ENCODE measurements at regions not wholly inside any gene's neighbourhood (a gene's known extent, or its start where the extent isn't known, plus 50 kb on each side); places are given as distances from the start of the nearest gene placed in this dataset.

- Histone ChIP-seq H3K36me3 (ENCODE audit: control insufficient read depth in 2 of 4, insufficient read depth in 4 of 4, low read length in 3 of 4) (no peaks in the 10 kb centered on the region), H3K4me2 (ENCODE audit: insufficient read depth in 1 of 2, low read depth in 2 of 2, low read length in 2 of 2) (no peak overlapping the region), H4K20me1 (replicated peaks in 1 of 2; ENCODE audit: control insufficient read depth in 1 of 2, insufficient read depth in 2 of 2, low read length in 2 of 2) (no peaks in the 10 kb centered on the region), H2BK120ac (replicated peaks; ENCODE audit: low read depth, low read length) (no peak overlapping the region), H3K18ac (ENCODE audit: extremely low read depth, low read length) (no peak overlapping the region), H3K14ac (ENCODE audit: insufficient read length) (no peak overlapping the region), H3K79me1 (ENCODE audit: low read depth, low read length) (no peaks in the 10 kb centered on the region), H3K79me2 (ENCODE audit: control insufficient read depth in 1 of 2, insufficient read depth in 2 of 2, low read length in 2 of 2) (no peaks in the 10 kb centered on the region), H2AK5ac (ENCODE audit: low read depth, low read length) (no peak overlapping the region), H3K27me3 (replicated peaks in 1 of 4; ENCODE audit: control insufficient read depth in 3 of 4, extremely low read depth in 1 of 4, insufficient read depth in 3 of 4, low read length in 3 of 4) (no peaks in the 10 kb centered on the region), H3K9me3 (ENCODE audit: insufficient read depth in 2 of 2, low read depth in 1 of 2, low read length in 1 of 2) (no peaks in the 10 kb centered on the region), H2BK15ac (ENCODE audit: low read length) (no peak overlapping the region), H4K91ac (replicated peaks; ENCODE audit: insufficient read length, low read length) (no peak overlapping the region), H2AFZ (ENCODE audit: low read length) (no peak overlapping the region), H4K8ac (ENCODE audit: extremely low read depth, insufficient read depth, low read length) (no peak overlapping the region), H2BK12ac (ENCODE audit: low read depth, low read length) (no peak overlapping the region), H3K4me3 (ENCODE audit: extremely low read depth in 1 of 4, insufficient read depth in 2 of 4, low read depth in 3 of 4, low read length in 4 of 4) (no peak overlapping the region), H4K5ac (ENCODE audit: insufficient read length, low read depth, low read length) (no peak overlapping the region), H2BK20ac (ENCODE audit: low read length) (no peak overlapping the region), H3K23me2 (ENCODE audit: low read depth, low read length) (no peaks in the 10 kb centered on the region), H3K4me1 (replicated peaks in 1 of 4; ENCODE audit: control insufficient read depth in 3 of 4, insufficient read depth in 4 of 4, low read length in 3 of 4) (no peaks in the 10 kb centered on the region; a peak in 1 of 7 replicates), H3K56ac (replicated peaks; ENCODE audit: insufficient read length, low read depth, low read length) (no peak overlapping the region), H3K9ac (replicated peaks in 1 of 4; ENCODE audit: extremely low read depth in 1 of 4, low read depth in 3 of 4, low read length in 3 of 4) (no peak overlapping the region), H3K27ac (ENCODE audit: low read depth, low read length) (no peak overlapping the region), H3K4ac (replicated peaks; ENCODE audit: insufficient read length, low read depth, low read length) (no peak overlapping the region), H2BK5ac (ENCODE audit: low read depth, low read length) (no peak overlapping the region), H3K23ac (ENCODE audit: insufficient read length) (no peak overlapping the region)
- ChIA-PET POLR2A (ENCODE audit: partially characterized antibody) (no interaction called here), CTCF (ENCODE audit: partially characterized antibody) (no interaction called here)
- 88% methylated on average over 2 of the region's 2 CpGs; no CpG with 5 or more reads in 1 of the 2 experiments for WGBS, 2 experiments (ENCODE audit: extremely low coverage in 1 of 2, insufficient coverage in 1 of 2, insufficient read length in 1 of 2, insufficient replicate concordance in 2 of 2, low coverage in 1 of 2, low lambda C conversion rate in 2 of 2, missing lambda C conversion rate in 1 of 2)
- DNase-seq (ENCODE audit: low read depth in 1 of 2, low spot score in 2 of 2) (no peak), FAIRE-seq (no peak)
- TF ChIP-seq CREB1 (IDR thresholded peaks at IDR 0.05) (no peak), GABPA (IDR thresholded peaks at IDR 0.05; ENCODE audit: borderline replicate concordance, insufficient read depth, low read length) (no peak), HDAC2 (IDR thresholded peaks at IDR 0.05; ENCODE audit: borderline replicate concordance in 1 of 2, low read depth in 2 of 2, low read length in 2 of 2) (no peak), SP4 (IDR thresholded peaks at IDR 0.05; ENCODE audit: low read length) (no peak), TAF1 (IDR thresholded peaks at IDR 0.05; ENCODE audit: low read depth, low read length) (no peak), CEBPB (IDR thresholded peaks at IDR 0.05; ENCODE audit: low read depth, low read length) (no peak), KDM5A (IDR thresholded peaks at IDR 0.05; ENCODE audit: low read length) (no peak), MAFK (IDR thresholded peaks at IDR 0.05; ENCODE audit: low read depth, low read length) (no peak), KDM4A (IDR thresholded peaks at IDR 0.05; ENCODE audit: low read depth, low read length, severe bottlenecking) (no peak), FOSL1 (IDR thresholded peaks at IDR 0.05; ENCODE audit: insufficient read depth, low read depth, low read length) (no peak), ATF2 (IDR thresholded peaks at IDR 0.05; ENCODE audit: low read length) (no peak), USF2 (IDR thresholded peaks at IDR 0.05; ENCODE audit: low read length) (no peak)
Measured at GRCh38 chr7:81394029-81394428, 375.8 kb downstream of the HGF start.
